ENCODE measurements at regions not wholly inside any gene's neighbourhood (a gene's known extent, or its start where the extent isn't known, plus 50 kb on each side); places are given as distances from the start of the nearest gene placed in this dataset.
A peak's percentile ranks its signal among the peaks of the same experiment; 100 is the strongest.

DNA sequence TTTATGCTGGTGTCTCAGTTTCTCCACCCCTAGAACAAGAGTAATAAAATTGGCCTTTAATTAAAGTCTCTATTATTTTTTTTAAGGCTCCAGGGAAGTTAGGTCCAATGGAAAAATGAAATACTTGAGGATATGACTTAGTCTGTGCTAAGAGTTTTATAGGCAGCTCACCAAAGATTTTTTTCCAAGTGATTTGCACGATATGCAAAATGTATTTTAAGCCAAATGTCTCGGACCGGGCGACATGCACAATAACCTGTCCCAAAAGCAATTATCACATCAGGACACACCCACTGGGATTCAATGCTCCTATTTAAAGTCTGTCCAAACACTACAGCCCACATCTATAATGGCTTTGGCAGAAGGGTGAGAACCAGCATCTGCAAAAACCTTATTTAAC lies 136.1 kb upstream of the ANKH start:
- no peak for TF ChIP-seq POLR2AphosphoS5 (IDR thresholded peaks at IDR 0.05)
- TF ChIP-seq POLR2A (IDR thresholded peaks at IDR 0.05), result no peak
- TF ChIP-seq, protein P1, sequence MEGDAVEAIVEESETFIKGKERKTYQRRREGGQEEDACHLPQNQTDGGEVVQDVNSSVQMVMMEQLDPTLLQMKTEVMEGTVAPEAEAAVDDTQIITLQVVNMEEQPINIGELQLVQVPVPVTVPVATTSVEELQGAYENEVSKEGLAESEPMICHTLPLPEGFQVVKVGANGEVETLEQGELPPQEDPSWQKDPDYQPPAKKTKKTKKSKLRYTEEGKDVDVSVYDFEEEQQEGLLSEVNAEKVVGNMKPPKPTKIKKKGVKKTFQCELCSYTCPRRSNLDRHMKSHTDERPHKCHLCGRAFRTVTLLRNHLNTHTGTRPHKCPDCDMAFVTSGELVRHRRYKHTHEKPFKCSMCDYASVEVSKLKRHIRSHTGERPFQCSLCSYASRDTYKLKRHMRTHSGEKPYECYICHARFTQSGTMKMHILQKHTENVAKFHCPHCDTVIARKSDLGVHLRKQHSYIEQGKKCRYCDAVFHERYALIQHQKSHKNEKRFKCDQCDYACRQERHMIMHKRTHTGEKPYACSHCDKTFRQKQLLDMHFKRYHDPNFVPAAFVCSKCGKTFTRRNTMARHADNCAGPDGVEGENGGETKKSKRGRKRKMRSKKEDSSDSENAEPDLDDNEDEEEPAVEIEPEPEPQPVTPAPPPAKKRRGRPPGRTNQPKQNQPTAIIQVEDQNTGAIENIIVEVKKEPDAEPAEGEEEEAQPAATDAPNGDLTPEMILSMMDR (IDR thresholded peaks at IDR 0.05), result no peak
- Histone ChIP-seq H3K27me3 (replicated peaks; ENCODE audit: insufficient read depth) (no peaks in the 10 kb centered on the region), H3K27ac (peak overlapping the region in 1 of 2 donors; percentile 73), H3K4me1 (replicated peaks) (peaks cover 7% of the 10 kb centered on the region), H3K9me3 (no peaks in the 10 kb centered on the region), H3K36me3 (no peaks in the 10 kb centered on the region), H3K4me3 (no peak overlapping the region)
- intact Hi-C loops (cut with DNase I), result no loop called here
- WGBS, result 30% methylated on average over 4 of the region's 4 CpGs
- no peak for DNase-seq (ENCODE audit: low spot score)

DNA sequence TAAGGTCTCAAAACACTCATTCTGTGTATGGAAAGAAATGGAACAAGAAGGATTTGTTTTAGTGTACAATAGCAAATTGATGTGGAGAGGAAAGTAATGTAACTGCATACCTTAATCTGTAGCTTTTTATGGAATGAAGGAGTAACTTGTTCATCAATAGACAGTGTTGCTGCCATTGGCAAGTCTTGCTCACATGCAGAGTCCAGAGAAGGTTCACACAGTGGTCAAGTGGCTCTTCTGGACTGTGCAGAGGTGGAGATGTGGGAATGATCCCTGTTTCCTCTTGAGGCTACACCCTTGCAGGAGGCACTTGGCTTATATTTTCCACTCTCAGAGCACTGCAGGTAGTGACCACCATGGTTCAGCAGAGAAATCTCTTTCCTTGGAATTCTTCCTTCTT lies 132.9 kb upstream of the ANKH start:
- no peaks in the 10 kb centered on the region for H3K9me3 ChIP-seq
- H3K36me3 ChIP-seq, result no peaks in the 10 kb centered on the region
- no peaks in the 10 kb centered on the region for H3K27me3 ChIP-seq (replicated peaks; ENCODE audit: insufficient read depth)
- DNase-seq (ENCODE audit: low spot score), result no peak
- H3K4me1 ChIP-seq (replicated peaks), result peaks cover 3% of the 10 kb centered on the region
- no peak for TF ChIP-seq POLR2AphosphoS5 (IDR thresholded peaks at IDR 0.05)
- TF ChIP-seq, protein P1 (IDR thresholded peaks at IDR 0.05), result no peak
- no peak for TF ChIP-seq POLR2A (IDR thresholded peaks at IDR 0.05)
- intact Hi-C loops (cut with DNase I), result loop anchor here (5.0 kb wide), 1 partner anchor 317 kb away; no protein-coding TSS in a partner anchor
- no peak overlapping the region for H3K27ac ChIP-seq
- H3K4me3 ChIP-seq, result no peak overlapping the region

DNA sequence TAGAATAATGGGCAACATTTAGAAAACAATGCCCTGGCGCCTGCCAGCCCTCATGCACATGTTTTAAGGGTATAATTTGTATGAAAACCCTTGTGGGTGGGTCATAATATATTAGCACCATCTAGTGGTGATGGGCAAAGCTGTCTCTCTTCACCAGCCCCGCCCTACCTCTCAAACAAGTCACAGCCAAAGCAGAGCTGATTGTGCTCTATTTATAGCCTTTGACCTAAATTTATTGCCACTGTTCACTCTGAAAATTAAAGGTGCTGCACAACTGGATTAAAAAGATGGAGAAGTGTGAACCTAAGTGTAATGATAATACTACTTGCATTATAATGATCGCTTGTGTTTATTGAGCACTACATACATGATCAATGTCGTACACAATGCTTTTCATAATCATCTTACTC lies 131.9 kb upstream of the ANKH start:
- H3K9me3 ChIP-seq, result no peaks in the 10 kb centered on the region
- DNase-seq (ENCODE audit: low spot score), result peak; percentile 74
- intact Hi-C loops (cut with DNase I), result loop anchor here (1.0 to 5.0 kb wide), 2 partner anchors 276 to 316 kb away; no protein-coding TSS in a partner anchor
- no peaks in the 10 kb centered on the region for H3K27me3 ChIP-seq (replicated peaks; ENCODE audit: insufficient read depth)
- 52% methylated on average over 4 of the region's 4 CpGs for WGBS
- H3K36me3 ChIP-seq, result no peaks in the 10 kb centered on the region
- H3K4me1 ChIP-seq (replicated peaks), result peaks cover 3% of the 10 kb centered on the region
- no peak overlapping the region for H3K27ac ChIP-seq
- TF ChIP-seq POLR2A (IDR thresholded peaks at IDR 0.05) (no peak), POLR2AphosphoS5 (IDR thresholded peaks at IDR 0.05) (peak; percentile 76)
- TF ChIP-seq, protein P1 (IDR thresholded peaks at IDR 0.05), result peak; percentile 43 to 92 (median 89)
- H3K4me3 ChIP-seq, result no peak overlapping the region

DNA sequence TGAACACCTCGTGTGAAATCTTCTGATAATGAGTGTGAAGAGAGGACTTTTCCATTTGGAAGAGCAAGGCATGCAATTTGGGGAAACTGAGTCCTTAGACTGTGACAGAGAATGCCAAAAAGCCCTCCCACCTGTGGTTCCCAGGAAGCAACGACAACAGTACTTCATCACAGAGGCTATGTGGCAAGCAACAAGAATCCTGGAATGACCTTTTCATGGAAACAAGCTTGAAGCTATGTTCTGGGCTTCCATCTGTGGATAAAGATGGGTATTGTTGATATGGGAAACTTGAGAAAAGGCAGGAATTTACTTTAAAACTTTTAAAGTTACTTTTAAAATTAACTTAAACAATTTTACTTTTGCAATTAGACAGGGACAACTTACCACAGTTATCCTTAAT lies 131.2 kb upstream of the ANKH start:
- Histone ChIP-seq H3K27me3 (replicated peaks; ENCODE audit: insufficient read depth) (no peaks in the 10 kb centered on the region), H3K9me3 (no peaks in the 10 kb centered on the region), H3K4me1 (replicated peaks) (no peaks in the 10 kb centered on the region), H3K4me3 (no peak overlapping the region), H3K27ac (no peak overlapping the region), H3K36me3 (no peaks in the 10 kb centered on the region)
- no peak for TF ChIP-seq POLR2AphosphoS5 (IDR thresholded peaks at IDR 0.05)
- TF ChIP-seq, protein P1 (IDR thresholded peaks at IDR 0.05), result no peak
- TF ChIP-seq POLR2A (IDR thresholded peaks at IDR 0.05), result no peak
- DNase-seq (ENCODE audit: low spot score), result no peak
- intact Hi-C loops (cut with DNase I), result loop anchor here (1.0 to 5.0 kb wide), 2 partner anchors 275 to 315 kb away; no protein-coding TSS in a partner anchor
- 67% methylated on average over 2 of the region's 2 CpGs for WGBS

DNA sequence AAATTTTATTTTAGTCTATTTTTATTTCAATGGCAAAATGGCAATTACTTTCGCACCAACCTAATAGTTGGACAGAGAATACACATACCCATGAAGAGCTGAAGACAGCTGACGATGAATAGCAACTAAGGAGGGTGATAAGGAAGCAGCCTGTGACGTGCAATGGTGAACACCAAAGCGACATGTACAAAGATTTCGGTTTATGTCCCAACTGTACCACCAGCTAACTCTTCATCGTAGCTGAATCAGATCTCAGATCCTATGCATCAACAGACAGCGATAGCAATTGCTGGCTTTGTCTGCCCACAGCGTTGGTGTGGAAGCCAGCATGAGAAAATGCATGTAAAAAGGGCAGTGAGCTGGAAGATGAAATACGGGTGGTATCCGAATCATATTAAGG lies 130.6 kb upstream of the ANKH start:
- H3K27ac ChIP-seq, result no peak overlapping the region
- H3K4me3 ChIP-seq, result no peak overlapping the region
- TF ChIP-seq POLR2AphosphoS5 (IDR thresholded peaks at IDR 0.05) (no peak), POLR2A (IDR thresholded peaks at IDR 0.05) (no peak)
- TF ChIP-seq, protein P1 (IDR thresholded peaks at IDR 0.05), result no peak
- H3K36me3 ChIP-seq, result no peaks in the 10 kb centered on the region
- H3K9me3 ChIP-seq, result no peaks in the 10 kb centered on the region
- no peaks in the 10 kb centered on the region for H3K27me3 ChIP-seq (replicated peaks; ENCODE audit: insufficient read depth)
- WGBS, result 91% methylated on average over 10 of the region's 10 CpGs
- no peak for DNase-seq (ENCODE audit: low spot score)
- intact Hi-C loops (cut with DNase I), result loop anchor here (5.0 kb wide), 1 partner anchor 315 kb away; no protein-coding TSS in a partner anchor
- H3K4me1 ChIP-seq (replicated peaks), result no peaks in the 10 kb centered on the region
